ENCODE measurements at regions not wholly inside any gene's neighbourhood (a gene's known extent, or its start where the extent isn't known, plus 50 kb on each side); places are given as distances from the start of the nearest gene placed in this dataset.

GRCh38 chr5:168064457-168064856 lies 227.0 kb upstream of the WWC1 start:
- Histone ChIP-seq H3K4me3 (ENCODE audit: low read depth in 1 of 2, low read length in 2 of 2) (no peak overlapping the region), H3K36me3 (ENCODE audit: control insufficient read depth in 2 of 2, insufficient read depth in 2 of 2, low read length in 1 of 2) (no peaks in the 10 kb centered on the region), H3K27ac (ENCODE audit: low read depth in 2 of 2, low read length in 1 of 2) (no peak overlapping the region), H3K4me1 (ENCODE audit: control insufficient read depth in 2 of 2, insufficient read depth in 2 of 2, low read length in 1 of 2) (no peaks in the 10 kb centered on the region), H3K27me3 (ENCODE audit: control insufficient read depth in 1 of 2, insufficient read depth in 2 of 2, low read length in 2 of 2) (no peaks in the 10 kb centered on the region), H3K9me3 (ENCODE audit: control insufficient read depth in 2 of 2, insufficient read depth in 1 of 2, low read depth in 1 of 2, low read length in 1 of 2) (no peaks in the 10 kb centered on the region)
- 86 to 89% methylated on average over 5 of the region's 5 CpGs for WGBS, 2 donors

GRCh38 chr5:168064933-168065622 lies 226.4 kb upstream of the WWC1 start:
- Histone ChIP-seq H3K4me1 (ENCODE audit: control insufficient read depth in 2 of 2, insufficient read depth in 2 of 2, low read length in 1 of 2) (no peaks in the 10 kb centered on the region), H3K9me3 (ENCODE audit: control insufficient read depth in 2 of 2, insufficient read depth in 1 of 2, low read depth in 1 of 2, low read length in 1 of 2) (no peaks in the 10 kb centered on the region), H3K27me3 (ENCODE audit: control insufficient read depth in 1 of 2, insufficient read depth in 2 of 2, low read length in 2 of 2) (no peaks in the 10 kb centered on the region), H3K27ac (ENCODE audit: low read depth in 2 of 2, low read length in 1 of 2) (no peak overlapping the region), H3K4me3 (ENCODE audit: low read depth in 1 of 2, low read length in 2 of 2) (no peak overlapping the region), H3K36me3 (ENCODE audit: control insufficient read depth in 2 of 2, insufficient read depth in 2 of 2, low read length in 1 of 2) (no peaks in the 10 kb centered on the region)
- 81 to 90% methylated on average over 8 of the region's 8 CpGs for WGBS, 2 donors

- Histone ChIP-seq H3K36me3 (ENCODE audit: control insufficient read depth in 2 of 2, insufficient read depth in 2 of 2, low read length in 1 of 2) (no peaks in the 10 kb centered on the region), H3K4me3 (ENCODE audit: low read depth in 1 of 2, low read length in 2 of 2) (no peak overlapping the region), H3K9me3 (ENCODE audit: control insufficient read depth in 2 of 2, insufficient read depth in 1 of 2, low read depth in 1 of 2, low read length in 1 of 2) (no peaks in the 10 kb centered on the region), H3K27ac (ENCODE audit: low read depth in 2 of 2, low read length in 1 of 2) (no peak overlapping the region), H3K27me3 (ENCODE audit: control insufficient read depth in 1 of 2, insufficient read depth in 2 of 2, low read length in 2 of 2) (no peaks in the 10 kb centered on the region), H3K4me1 (ENCODE audit: control insufficient read depth in 2 of 2, insufficient read depth in 2 of 2, low read length in 1 of 2) (no peaks in the 10 kb centered on the region)
- WGBS, 2 donors = 73 to 87% methylated on average over 5 of the region's 5 CpGs
Measured at GRCh38 chr5:168066536-168067208, 224.8 kb upstream of the WWC1 start.

- Histone ChIP-seq H3K4me3 (ENCODE audit: low read depth in 1 of 2, low read length in 2 of 2) (no peak overlapping the region), H3K27ac (ENCODE audit: low read depth in 2 of 2, low read length in 1 of 2) (no peak overlapping the region), H3K36me3 (ENCODE audit: control insufficient read depth in 2 of 2, insufficient read depth in 2 of 2, low read length in 1 of 2) (no peaks in the 10 kb centered on the region), H3K27me3 (ENCODE audit: control insufficient read depth in 1 of 2, insufficient read depth in 2 of 2, low read length in 2 of 2) (no peaks in the 10 kb centered on the region), H3K4me1 (ENCODE audit: control insufficient read depth in 2 of 2, insufficient read depth in 2 of 2, low read length in 1 of 2) (no peaks in the 10 kb centered on the region), H3K9me3 (ENCODE audit: control insufficient read depth in 2 of 2, insufficient read depth in 1 of 2, low read depth in 1 of 2, low read length in 1 of 2) (no peaks in the 10 kb centered on the region)
- WGBS, 2 donors = 67 to 81% methylated on average over 1 of the region's 1 CpG
Measured at GRCh38 chr5:168070761-168071160, 220.7 kb upstream of the WWC1 start.

- Histone ChIP-seq H3K4me3 (ENCODE audit: low read depth in 1 of 2, low read length in 2 of 2) (no peak overlapping the region), H3K36me3 (ENCODE audit: control insufficient read depth in 2 of 2, insufficient read depth in 2 of 2, low read length in 1 of 2) (no peaks in the 10 kb centered on the region), H3K4me1 (ENCODE audit: control insufficient read depth in 2 of 2, insufficient read depth in 2 of 2, low read length in 1 of 2) (no peaks in the 10 kb centered on the region), H3K9me3 (ENCODE audit: control insufficient read depth in 2 of 2, insufficient read depth in 1 of 2, low read depth in 1 of 2, low read length in 1 of 2) (no peaks in the 10 kb centered on the region), H3K27me3 (ENCODE audit: control insufficient read depth in 1 of 2, insufficient read depth in 2 of 2, low read length in 2 of 2) (no peaks in the 10 kb centered on the region), H3K27ac (ENCODE audit: low read depth in 2 of 2, low read length in 1 of 2) (no peak overlapping the region)
- WGBS, 2 donors = 88 to 90% methylated on average over 6 of the region's 6 CpGs
Measured at GRCh38 chr5:168072665-168073064, 218.8 kb upstream of the WWC1 start.

GRCh38 chr5:168073311-168073710 lies 218.1 kb upstream of the WWC1 start:
- Histone ChIP-seq H3K27me3 (ENCODE audit: control insufficient read depth in 1 of 2, insufficient read depth in 2 of 2, low read length in 2 of 2) (no peaks in the 10 kb centered on the region), H3K4me1 (ENCODE audit: control insufficient read depth in 2 of 2, insufficient read depth in 2 of 2, low read length in 1 of 2) (no peaks in the 10 kb centered on the region), H3K9me3 (ENCODE audit: control insufficient read depth in 2 of 2, insufficient read depth in 1 of 2, low read depth in 1 of 2, low read length in 1 of 2) (no peaks in the 10 kb centered on the region), H3K4me3 (ENCODE audit: low read depth in 1 of 2, low read length in 2 of 2) (no peak overlapping the region), H3K27ac (ENCODE audit: low read depth in 2 of 2, low read length in 1 of 2) (no peak overlapping the region), H3K36me3 (ENCODE audit: control insufficient read depth in 2 of 2, insufficient read depth in 2 of 2, low read length in 1 of 2) (no peaks in the 10 kb centered on the region)
- 67 to 80% methylated on average over 5 of the region's 5 CpGs for WGBS, 2 donors

- Histone ChIP-seq H3K9me3 (ENCODE audit: control insufficient read depth in 2 of 2, insufficient read depth in 1 of 2, low read depth in 1 of 2, low read length in 1 of 2) (no peaks in the 10 kb centered on the region), H3K27ac (ENCODE audit: low read depth in 2 of 2, low read length in 1 of 2) (no peak overlapping the region)
- 50 to 53% methylated on average over 9 of the region's 9 CpGs for WGBS, 2 donors
Measured at GRCh38 chr5:168073991-168074800, 217.2 kb upstream of the WWC1 start.

GRCh38 chr5:168075387-168075786 lies 216.1 kb upstream of the WWC1 start:
- Histone ChIP-seq H3K4me3 (ENCODE audit: low read depth in 1 of 2, low read length in 2 of 2) (no peak overlapping the region), H3K9me3 (ENCODE audit: control insufficient read depth in 2 of 2, insufficient read depth in 1 of 2, low read depth in 1 of 2, low read length in 1 of 2) (no peaks in the 10 kb centered on the region)
- 84 to 87% methylated on average over 3 of the region's 3 CpGs for WGBS, 2 donors

More at GRCh38 chr5:168073991-168074800, 217.2 kb upstream of the WWC1 start:
- H3K36me3 ChIP-seq (ENCODE audit: control insufficient read depth in 2 of 2, insufficient read depth in 2 of 2, low read length in 1 of 2) = no peaks in the 10 kb centered on the region
- no peaks in the 10 kb centered on the region for H3K4me1 ChIP-seq (ENCODE audit: control insufficient read depth in 2 of 2, insufficient read depth in 2 of 2, low read length in 1 of 2)
- no peak overlapping the region for H3K4me3 ChIP-seq (ENCODE audit: low read depth in 1 of 2, low read length in 2 of 2)
- H3K27me3 ChIP-seq (ENCODE audit: control insufficient read depth in 1 of 2, insufficient read depth in 2 of 2, low read length in 2 of 2) = no peaks in the 10 kb centered on the region

GRCh38 chr5:168076561-168076991 lies 214.9 kb upstream of the WWC1 start:
- WGBS, 2 donors = 53 to 68% methylated on average over 2 of the region's 2 CpGs
- no peaks in the 10 kb centered on the region for H3K36me3 ChIP-seq (ENCODE audit: control insufficient read depth in 2 of 2, insufficient read depth in 2 of 2, low read length in 1 of 2)

More at GRCh38 chr5:168075387-168075786, 216.1 kb upstream of the WWC1 start:
- H3K27ac ChIP-seq (ENCODE audit: low read depth in 2 of 2, low read length in 1 of 2) = no peak overlapping the region
- H3K4me1 ChIP-seq (ENCODE audit: control insufficient read depth in 2 of 2, insufficient read depth in 2 of 2, low read length in 1 of 2) = no peaks in the 10 kb centered on the region
- no peaks in the 10 kb centered on the region for H3K27me3 ChIP-seq (ENCODE audit: control insufficient read depth in 1 of 2, insufficient read depth in 2 of 2, low read length in 2 of 2)
- H3K36me3 ChIP-seq (ENCODE audit: control insufficient read depth in 2 of 2, insufficient read depth in 2 of 2, low read length in 1 of 2) = no peaks in the 10 kb centered on the region

More at GRCh38 chr5:168076561-168076991, 214.9 kb upstream of the WWC1 start:
- Histone ChIP-seq H3K9me3 (ENCODE audit: control insufficient read depth in 2 of 2, insufficient read depth in 1 of 2, low read depth in 1 of 2, low read length in 1 of 2) (no peaks in the 10 kb centered on the region), H3K27me3 (ENCODE audit: control insufficient read depth in 1 of 2, insufficient read depth in 2 of 2, low read length in 2 of 2) (no peaks in the 10 kb centered on the region), H3K27ac (ENCODE audit: low read depth in 2 of 2, low read length in 1 of 2) (no peak overlapping the region), H3K4me1 (ENCODE audit: control insufficient read depth in 2 of 2, insufficient read depth in 2 of 2, low read length in 1 of 2) (no peaks in the 10 kb centered on the region), H3K4me3 (ENCODE audit: low read depth in 1 of 2, low read length in 2 of 2) (no peak overlapping the region)
